Ectodermal cell (in vitro differentiated cells): ENCODE measurements at regions not wholly inside any gene's neighbourhood (a gene's known extent, or its start where the extent isn't known, plus 50 kb on each side); places are given as distances from the start of the nearest gene placed in this dataset.

Experiments
- H3K27ac ChIP-seq: 2 replicates; pipeline ENCODE4 v1.7.0; 2013; ENCODE audit warnings: mild to moderate bottlenecking, low read depth, low read length; ENCODE audit not compliant: insufficient read depth, poor library complexity, severe bottlenecking
- H3K27me3 ChIP-seq: 2 replicates; pipeline ENCODE4 v1.7.0; 2013; ENCODE audit warnings: mild to moderate bottlenecking, low read length; ENCODE audit not compliant: insufficient read depth, control insufficient read depth, poor library complexity, severe bottlenecking
- H3K36me3 ChIP-seq: one replicate; pipeline ENCODE4 v1.7.0; 2013; ENCODE audit warnings: low read length; ENCODE audit not compliant: control insufficient read depth, insufficient read depth
- H3K4me1 ChIP-seq: one replicate; pipeline ENCODE4 v1.7.0; 2013; ENCODE audit warnings: low read length; ENCODE audit not compliant: control insufficient read depth, insufficient read depth
- H3K4me3 ChIP-seq: 2 replicates; pipeline ENCODE4 v1.7.0; 2013; ENCODE audit warnings: low read depth, low read length, control low read depth; ENCODE audit not compliant: insufficient read depth
- H3K9me3 ChIP-seq: 2 replicates; pipeline ENCODE4 v1.7.0; 2013; ENCODE audit warnings: mild to moderate bottlenecking, low read length, moderate library complexity; ENCODE audit not compliant: control insufficient read depth
- WGBS, 2 experiments: methylation state at CpG; one replicate each; pipeline ENCODE4 v1.1.7; 2013; ENCODE audit warnings: missing lambda C conversion rate in 2 of 2; 5-methylcytosine and 5-hydroxymethylcytosine counted together

GRCh38 chr12:125324861-125325490, 259.7 kb downstream of the AACS start:
- Histone ChIP-seq H3K4me1 (peaks cover 40% of the 10 kb centered on the region), H3K4me3 (no peak overlapping the region), H3K36me3 (peaks cover 4% of the 10 kb centered on the region), H3K27me3 (no peaks in the 10 kb centered on the region), H3K9me3 (peaks cover 4% of the 10 kb centered on the region), H3K27ac (no peak overlapping the region)
- WGBS, 2 experiments = 76 to 79% methylated on average over 8 to 9 of the region's 9 CpGs

- Histone ChIP-seq H3K27me3 (no peaks in the 10 kb centered on the region), H3K9me3 (peaks cover 4% of the 10 kb centered on the region), H3K36me3 (no peaks in the 10 kb centered on the region), H3K27ac (peak overlapping the region; percentile 85), H3K4me3 (no peak overlapping the region), H3K4me1 (peaks cover 38% of the 10 kb centered on the region)
- 14 to 18% methylated on average over 16 of the region's 16 CpGs for WGBS, 2 experiments
These were observed 264.2 kb downstream of the AACS start for GRCh38 chr12:125329239-125330102.

- Histone ChIP-seq H3K27ac (no peak overlapping the region), H3K4me1 (peaks cover 27% of the 10 kb centered on the region), H3K36me3 (no peaks in the 10 kb centered on the region), H3K27me3 (no peaks in the 10 kb centered on the region), H3K9me3 (peaks cover 4% of the 10 kb centered on the region), H3K4me3 (peak overlapping the region; percentile 27)
- 1% methylated on average over 30 of the region's 30 CpGs for WGBS, 2 experiments
These were observed 265.6 kb downstream of the AACS start for GRCh38 chr12:125330645-125331341.

GRCh38 chr12:125331342-125332052, 266.3 kb downstream of the AACS start:
- Histone ChIP-seq H3K27ac (no peak overlapping the region), H3K36me3 (no peaks in the 10 kb centered on the region), H3K4me1 (peaks cover 20% of the 10 kb centered on the region), H3K9me3 (peaks cover 4% of the 10 kb centered on the region), H3K4me3 (peak overlapping the region; percentile 27), H3K27me3 (no peaks in the 10 kb centered on the region)
- WGBS, 2 experiments = 39 to 40% methylated on average over 14 to 15 of the region's 16 CpGs

GRCh38 chr12:125332900-125333299, 267.7 kb downstream of the AACS start:
- Histone ChIP-seq H3K4me1 (peaks cover 16% of the 10 kb centered on the region), H3K36me3 (peaks cover under 1% of the 10 kb centered on the region), H3K27me3 (no peaks in the 10 kb centered on the region), H3K9me3 (peaks cover 4% of the 10 kb centered on the region), H3K4me3 (no peak overlapping the region), H3K27ac (no peak overlapping the region)
- 84 to 86% methylated on average over 11 of the region's 11 CpGs for WGBS, 2 experiments

GRCh38 chr12:125336246-125336645, 271.0 kb downstream of the AACS start:
- Histone ChIP-seq H3K27me3 (no peaks in the 10 kb centered on the region), H3K4me3 (no peak overlapping the region), H3K36me3 (peaks cover 6% of the 10 kb centered on the region), H3K27ac (no peak overlapping the region), H3K9me3 (no peaks in the 10 kb centered on the region), H3K4me1 (peaks cover 4% of the 10 kb centered on the region)
- WGBS, 2 experiments = 94 to 95% methylated on average over 4 of the region's 4 CpGs

GRCh38 chr12:125340791-125341190, 275.6 kb downstream of the AACS start:
- no peaks in the 10 kb centered on the region for H3K27me3 ChIP-seq
- no peaks in the 10 kb centered on the region for H3K9me3 ChIP-seq
- WGBS, 2 experiments = 75 to 82% methylated on average over 5 of the region's 5 CpGs
- H3K27ac ChIP-seq = no peak overlapping the region
- H3K4me3 ChIP-seq = no peak overlapping the region
- H3K36me3 ChIP-seq = peaks cover 6% of the 10 kb centered on the region
- no peaks in the 10 kb centered on the region for H3K4me1 ChIP-seq

GRCh38 chr12:125341422-125341821, 276.2 kb downstream of the AACS start:
- Histone ChIP-seq H3K27ac (no peak overlapping the region), H3K4me3 (no peak overlapping the region), H3K36me3 (peaks cover 6% of the 10 kb centered on the region), H3K9me3 (no peaks in the 10 kb centered on the region), H3K4me1 (no peaks in the 10 kb centered on the region), H3K27me3 (no peaks in the 10 kb centered on the region)
- WGBS, 2 experiments = 79 to 100% methylated on average over 1 of the region's 1 CpG

- H3K4me1 ChIP-seq = no peaks in the 10 kb centered on the region
- H3K36me3 ChIP-seq = no peaks in the 10 kb centered on the region
- no peak overlapping the region for H3K27ac ChIP-seq
- H3K9me3 ChIP-seq = no peaks in the 10 kb centered on the region
- H3K4me3 ChIP-seq = no peak overlapping the region
- 95 to 100% methylated on average over 3 of the region's 3 CpGs for WGBS, 2 experiments
- H3K27me3 ChIP-seq = no peaks in the 10 kb centered on the region
These were observed 278.4 kb downstream of the AACS start for GRCh38 chr12:125343649-125344048.
